Psoas muscle (tissue), 7 donors: ENCODE measurements at regions not wholly inside any gene's neighbourhood (a gene's known extent, or its start where the extent isn't known, plus 50 kb on each side); places are given as distances from the start of the nearest gene placed in this dataset.

ENCODE experiments used
- ATAC-seq, 4 donors: fragments of 200-7000 bp; cut with Tn5 transposase; one replicate each; pipeline ENCODE4 v1.9.1; 2020; ENCODE audit warnings: moderate library complexity in 3 of 4, mild to moderate bottlenecking in 2 of 4
- DNase-seq, 2 donors: peaks; one replicate each; pipeline ENCODE4 v3.0.0-alpha.2; 2020
- H3K27ac ChIP-seq: fragments of 200-600 bp; one replicate; pipeline ENCODE4 v1.8.0; 2022
- H3K27me3 ChIP-seq, 3 donors: fragments of 200-600 bp in 1 of 3; one replicate each; pipeline versions ENCODE4 v1.6.1 to v1.8.0; 2013 to 2022; ENCODE audit warnings: low read length in 2 of 3, mild to moderate bottlenecking in 2 of 3, moderate library complexity in 1 of 3; ENCODE audit not compliant: insufficient read depth in 3 of 3
- H3K36me3 ChIP-seq, 2 donors: fragments of 200-600 bp in 1 of 2; one replicate each; pipeline versions ENCODE4 v1.6.1 to v1.8.0; 2013 to 2022; ENCODE audit warnings: low read depth in 1 of 2, mild to moderate bottlenecking in 1 of 2, moderate library complexity in 1 of 2; ENCODE audit not compliant: insufficient read depth in 1 of 2
- H3K4me1 ChIP-seq: fragments of 200-600 bp; one replicate; pipeline ENCODE4 v1.8.0; 2022
- H3K4me3 ChIP-seq: fragments of 200-600 bp; one replicate; pipeline ENCODE4 v1.8.0; 2022; ENCODE audit warnings: mild to moderate bottlenecking
- H3K9me3 ChIP-seq: fragments of 200-600 bp; one replicate; pipeline ENCODE4 v1.8.0; 2022
- CTCF ChIP-seq: fragments of 200-600 bp; IDR thresholded peaks from one replicate; pipeline ENCODE4 v1.8.0; 2022; ENCODE audit warnings: antibody characterized with exemption
- WGBS, 3 donors: extraction: QIAGEN DNeasy Blood & Tissue Kit; methylation state at CpG; one replicate each; pipeline versions ENCODE4 v1.1.6 to v1.1.7; 2013; 5-methylcytosine and 5-hydroxymethylcytosine counted together
- intact Hi-C, 2 donors: fragments of 100-400 bp; cut with DNase I; formaldehyde crosslinking; loops; one replicate each; pipeline versions ENCODE4 v1.11.0 to v1.14.2; 2022
- donor health status: healthy with polysubstance abuse.
- donor health status: DM: no; HTN: no; CAD: no; lungs with moderate emphysema.
- donor health status: Bipolar disorder and iron deficiency.
- donor health status: healthy.
- donor health status: DM: yes; HTN: yes; CAD: no.
- donor health status: DM: no; HTN: no; CAD: no.
- donor health status: DM: yes; HTN: yes; CAD: no.

- Histone ChIP-seq H3K4me3 (no peak overlapping the region), H3K27me3 (no peaks in the 10 kb centered on the region), H3K9me3 (no peaks in the 10 kb centered on the region), H3K27ac (no peak overlapping the region), H3K36me3 (no peaks in the 10 kb centered on the region), H3K4me1 (no peaks in the 10 kb centered on the region)
- TF ChIP-seq CTCF: no peak
- ATAC-seq: no peak
- no peak for DNase-seq
- WGBS, 3 donors: 14 to 31% (median 15%) methylated on average over 2 of the region's 2 CpGs
- intact Hi-C loops: no loop called here
Measured at GRCh38 chr2:188869550-188869949, 104.6 kb upstream of the COL3A1 start.

GRCh38 chr2:188870289-188870688, 103.9 kb upstream of the COL3A1 start:
- H3K36me3 ChIP-seq: no peaks in the 10 kb centered on the region
- no peak overlapping the region for H3K27ac ChIP-seq
- WGBS, 3 donors: 56 to 71% (median 61%) methylated on average over 1 of the region's 1 CpG
- no peak for ATAC-seq
- no peaks in the 10 kb centered on the region for H3K4me1 ChIP-seq
- H3K27me3 ChIP-seq: no peaks in the 10 kb centered on the region
- no peaks in the 10 kb centered on the region for H3K9me3 ChIP-seq
- DNase-seq: no peak
- intact Hi-C loops: no loop called here
- TF ChIP-seq CTCF: no peak
- no peak overlapping the region for H3K4me3 ChIP-seq

- no peak overlapping the region for H3K4me3 ChIP-seq
- H3K36me3 ChIP-seq: no peaks in the 10 kb centered on the region
- H3K9me3 ChIP-seq: no peaks in the 10 kb centered on the region
- TF ChIP-seq CTCF: no peak
- ATAC-seq: no peak
- intact Hi-C loops: no loop called here
- no peak for DNase-seq
- no peaks in the 10 kb centered on the region for H3K4me1 ChIP-seq
- no peaks in the 10 kb centered on the region for H3K27me3 ChIP-seq
- no peak overlapping the region for H3K27ac ChIP-seq
- 92 to 98% (median 96%) methylated on average over 6 of the region's 6 CpGs for WGBS, 3 donors
Measured at GRCh38 chr2:188875104-188875503, 99.1 kb upstream of the COL3A1 start.

GRCh38 chr2:188878716-188879115, 95.5 kb upstream of the COL3A1 start:
- intact Hi-C loops: no loop called here
- no peak for DNase-seq

More at GRCh38 chr2:188878716-188879115, 95.5 kb upstream of the COL3A1 start:
- Histone ChIP-seq H3K27ac (no peak overlapping the region), H3K27me3 (no peaks in the 10 kb centered on the region), H3K9me3 (no peaks in the 10 kb centered on the region), H3K36me3 (no peaks in the 10 kb centered on the region), H3K4me3 (no peak overlapping the region), H3K4me1 (no peaks in the 10 kb centered on the region)
- no peak for TF ChIP-seq CTCF
- no peak for ATAC-seq
